ENCODE measurements at regions not wholly inside any gene's neighbourhood (a gene's known extent, or its start where the extent isn't known, plus 50 kb on each side); places are given as distances from the start of the nearest gene placed in this dataset.

GRCh38 chr18:77657651-77658298 is 408.1 kb downstream of the GALR1 start:
- no peak for TF ChIP-seq POLR2A (IDR thresholded peaks at IDR 0.05)
- TF ChIP-seq, protein P1, sequence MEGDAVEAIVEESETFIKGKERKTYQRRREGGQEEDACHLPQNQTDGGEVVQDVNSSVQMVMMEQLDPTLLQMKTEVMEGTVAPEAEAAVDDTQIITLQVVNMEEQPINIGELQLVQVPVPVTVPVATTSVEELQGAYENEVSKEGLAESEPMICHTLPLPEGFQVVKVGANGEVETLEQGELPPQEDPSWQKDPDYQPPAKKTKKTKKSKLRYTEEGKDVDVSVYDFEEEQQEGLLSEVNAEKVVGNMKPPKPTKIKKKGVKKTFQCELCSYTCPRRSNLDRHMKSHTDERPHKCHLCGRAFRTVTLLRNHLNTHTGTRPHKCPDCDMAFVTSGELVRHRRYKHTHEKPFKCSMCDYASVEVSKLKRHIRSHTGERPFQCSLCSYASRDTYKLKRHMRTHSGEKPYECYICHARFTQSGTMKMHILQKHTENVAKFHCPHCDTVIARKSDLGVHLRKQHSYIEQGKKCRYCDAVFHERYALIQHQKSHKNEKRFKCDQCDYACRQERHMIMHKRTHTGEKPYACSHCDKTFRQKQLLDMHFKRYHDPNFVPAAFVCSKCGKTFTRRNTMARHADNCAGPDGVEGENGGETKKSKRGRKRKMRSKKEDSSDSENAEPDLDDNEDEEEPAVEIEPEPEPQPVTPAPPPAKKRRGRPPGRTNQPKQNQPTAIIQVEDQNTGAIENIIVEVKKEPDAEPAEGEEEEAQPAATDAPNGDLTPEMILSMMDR (IDR thresholded peaks at IDR 0.05): no peak
